GM19043 (cell line): ENCODE measurements at regions not wholly inside any gene's neighbourhood (a gene's known extent, or its start where the extent isn't known, plus 50 kb on each side); places are given as distances from the start of the nearest gene placed in this dataset.

ENCODE experiments used
- ATAC-seq: cut with Tn5 transposase; IDR thresholded peaks from one replicate; pipeline ENCODE4 v1.9.1; 2021; ENCODE audit warnings: low read depth; ENCODE audit not compliant: unreplicated experiment

- ATAC-seq = no peak
Observed at GRCh38 chr6:134720353-134721059, 229.4 kb downstream of the ALDH8A1 start.

DNA sequence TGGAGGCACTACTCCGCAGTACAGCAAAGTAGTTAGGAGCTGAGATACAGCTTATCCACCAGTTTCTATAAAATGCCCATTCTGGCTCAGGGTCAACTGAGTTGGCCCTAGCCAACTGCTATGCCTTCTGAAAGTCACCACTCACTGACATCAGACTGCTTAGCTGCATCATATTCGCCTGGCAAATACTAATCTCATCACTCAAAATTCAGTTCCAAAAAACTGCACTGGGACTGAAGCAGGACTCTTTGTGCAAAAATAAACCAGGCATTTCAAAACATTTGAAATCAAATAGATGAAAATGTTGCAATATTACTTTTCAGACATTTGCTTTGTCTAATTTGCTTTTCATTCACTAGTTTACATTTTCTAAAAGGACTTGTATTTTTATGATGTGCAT, 230.0 kb downstream of the ALDH8A1 start:
- no peak for ATAC-seq

GRCh38 chr6:134719286-134719685, 230.6 kb downstream of the ALDH8A1 start:
- no peak for ATAC-seq

DNA sequence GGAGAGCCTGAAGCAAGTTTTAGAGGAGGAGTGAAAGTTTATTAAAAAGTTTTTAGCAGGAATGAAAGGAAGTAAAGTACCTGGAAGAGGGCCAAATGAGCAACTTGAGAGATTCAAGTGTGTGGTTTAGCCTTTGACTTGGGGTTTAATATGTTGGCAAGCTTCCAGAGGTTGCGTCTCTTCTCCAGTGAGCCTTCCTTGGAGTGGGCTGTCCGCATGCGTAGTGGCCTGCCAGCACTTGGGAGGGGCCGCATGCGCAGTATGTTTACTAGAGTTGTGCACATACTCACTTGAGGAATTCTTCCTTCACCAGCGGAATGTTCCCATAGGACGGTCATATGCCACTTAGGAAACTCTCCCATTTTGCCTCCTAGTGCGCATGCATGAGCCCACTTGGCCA, 235.2 kb downstream of the ALDH8A1 start:
- ATAC-seq = no peak

- no peak for ATAC-seq
Observed at GRCh38 chr6:134714113-134714512, 235.8 kb downstream of the ALDH8A1 start.

GRCh38 chr6:134712311-134712710, 237.6 kb downstream of the ALDH8A1 start:
- ATAC-seq = no peak

- ATAC-seq = no peak
Observed at GRCh38 chr6:134708079-134708478, 241.8 kb downstream of the ALDH8A1 start.

DNA sequence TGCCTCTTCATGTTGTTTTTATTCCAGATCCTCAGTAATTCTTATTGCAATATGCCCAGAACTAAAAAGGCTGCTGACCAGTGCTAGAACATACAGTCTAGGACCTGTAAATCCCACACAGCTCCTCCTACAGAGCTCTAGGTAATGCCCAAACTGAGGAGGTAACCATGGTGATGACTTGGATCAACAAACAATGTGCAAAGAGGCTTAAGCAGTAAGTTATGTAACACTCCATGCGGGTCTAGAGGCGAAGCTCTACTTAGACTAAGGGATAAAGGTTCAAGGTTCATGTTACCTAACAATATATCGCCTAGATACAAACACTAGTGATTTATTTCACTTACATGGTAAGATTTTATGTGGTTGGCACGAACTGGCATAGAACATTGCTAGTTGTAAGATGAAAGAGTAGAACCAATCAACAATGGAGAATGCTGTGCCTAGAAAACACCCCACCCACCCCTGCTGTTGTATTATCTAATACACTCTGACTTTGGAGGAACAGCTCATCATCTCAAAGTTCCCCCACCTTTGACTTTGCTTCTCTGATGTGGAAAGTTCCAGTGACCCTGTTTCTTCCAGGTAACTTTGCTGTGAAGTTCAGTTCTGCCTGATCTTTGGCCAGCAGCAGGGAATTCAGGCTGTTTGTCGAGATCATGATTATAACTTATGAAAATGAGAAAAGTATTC, 242.4 kb downstream of the ALDH8A1 start:
- ATAC-seq = no peak

DNA sequence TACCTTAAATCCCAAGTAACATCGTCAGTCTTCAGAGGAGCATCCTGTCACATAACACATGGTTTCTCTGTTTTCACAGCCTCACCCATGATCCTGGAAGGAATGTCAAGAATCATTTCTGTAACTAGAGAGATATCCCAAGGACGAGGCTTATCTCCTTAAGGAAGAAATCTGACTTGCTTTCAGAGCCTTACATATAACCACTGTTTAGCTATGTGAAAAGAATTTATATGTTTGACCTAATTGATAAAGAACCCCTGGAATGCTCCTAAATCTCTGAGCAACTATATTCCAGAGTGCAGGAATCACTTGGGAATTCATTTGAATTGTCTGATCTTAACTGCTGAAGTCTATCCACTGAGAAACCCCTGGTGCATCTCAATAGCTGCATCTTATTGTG, 243.1 kb downstream of the ALDH8A1 start:
- ATAC-seq = no peak

- ATAC-seq = no peak
Observed at GRCh38 chr6:134706153-134706552, 243.7 kb downstream of the ALDH8A1 start.

DNA sequence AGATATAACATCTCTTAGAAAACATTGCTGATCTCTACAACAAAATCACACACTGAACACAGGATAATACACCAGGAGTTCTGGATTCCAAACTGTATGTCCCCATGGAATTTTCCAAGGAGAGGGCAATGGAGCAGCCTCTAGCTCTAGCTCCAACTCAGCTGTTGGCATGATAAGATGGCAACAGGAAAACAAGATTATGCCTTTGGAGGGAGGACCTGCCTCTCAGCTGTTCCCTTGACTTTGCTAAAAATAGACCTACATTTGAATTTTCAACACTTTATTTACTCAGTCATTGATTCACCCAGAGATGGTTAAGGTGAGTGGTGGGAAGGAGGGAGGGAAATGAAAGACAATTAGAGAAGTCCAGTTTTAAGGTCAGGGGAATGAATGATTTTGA, 246.7 kb downstream of the ALDH8A1 start:
- no peak for ATAC-seq

GRCh38 chr6:134702279-134702678, 247.6 kb downstream of the ALDH8A1 start:
- ATAC-seq = no peak

DNA sequence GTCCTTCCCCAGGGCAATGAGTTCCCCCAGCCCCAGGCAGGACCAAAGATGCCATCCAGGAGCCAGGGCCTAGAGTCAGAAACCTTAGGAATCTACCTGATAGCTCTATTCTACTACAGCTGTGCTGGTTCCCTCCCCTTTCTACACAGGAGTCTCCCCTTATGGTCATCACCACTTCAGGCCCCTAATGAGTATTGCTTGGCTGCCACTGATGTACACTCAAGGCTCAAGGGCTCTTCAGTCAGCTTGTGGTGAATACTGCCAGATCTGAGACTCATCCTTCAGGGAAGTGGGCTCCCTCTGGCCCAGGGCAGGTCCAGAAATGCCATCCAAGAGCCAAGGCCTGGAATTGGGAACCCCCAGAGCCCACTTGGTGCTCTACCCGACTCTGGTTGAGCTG, 248.6 kb downstream of the ALDH8A1 start:
- ATAC-seq = no peak

DNA sequence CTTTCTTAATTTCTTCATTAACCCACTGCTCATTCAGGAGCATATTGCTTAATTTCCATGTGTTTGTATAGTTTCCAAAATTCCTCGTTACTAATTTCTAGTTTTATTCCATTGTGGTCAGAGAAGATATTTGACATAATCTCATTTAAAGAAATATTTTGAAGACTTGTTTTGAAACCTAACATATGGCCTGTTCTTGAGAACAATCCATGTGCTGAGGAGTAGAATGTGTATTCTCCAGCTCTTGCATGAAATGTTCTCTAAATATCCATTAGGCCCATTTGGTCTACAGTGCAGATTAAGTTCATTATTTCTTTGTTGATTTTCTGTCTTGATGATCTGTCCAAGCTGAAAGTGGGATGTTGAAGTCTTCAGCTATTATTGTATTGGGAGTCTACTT, 251.7 kb downstream of the ALDH8A1 start:
- no peak for ATAC-seq

DNA sequence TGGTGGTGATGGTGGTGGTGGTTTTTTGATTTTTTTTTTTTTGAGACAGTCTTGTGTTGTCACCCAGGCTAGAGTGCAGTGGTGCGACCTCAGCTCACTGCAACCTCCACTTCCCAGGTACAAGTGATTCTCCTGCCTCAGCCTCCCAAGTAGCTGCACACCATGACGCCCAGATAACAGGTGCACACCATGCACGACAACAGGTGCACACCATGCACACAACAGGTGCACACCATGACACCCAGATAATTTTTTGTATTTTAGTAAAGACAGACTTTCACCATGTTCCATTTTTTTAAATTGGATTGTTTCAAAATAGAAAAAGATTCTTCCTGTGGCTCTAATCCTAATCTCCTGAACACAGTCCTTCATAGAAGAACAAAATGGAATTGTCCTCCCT, 257.9 kb downstream of the ALDH8A1 start:
- no peak for ATAC-seq

- ATAC-seq = no peak
Observed at GRCh38 chr6:134691180-134691579, 258.7 kb downstream of the ALDH8A1 start.

DNA sequence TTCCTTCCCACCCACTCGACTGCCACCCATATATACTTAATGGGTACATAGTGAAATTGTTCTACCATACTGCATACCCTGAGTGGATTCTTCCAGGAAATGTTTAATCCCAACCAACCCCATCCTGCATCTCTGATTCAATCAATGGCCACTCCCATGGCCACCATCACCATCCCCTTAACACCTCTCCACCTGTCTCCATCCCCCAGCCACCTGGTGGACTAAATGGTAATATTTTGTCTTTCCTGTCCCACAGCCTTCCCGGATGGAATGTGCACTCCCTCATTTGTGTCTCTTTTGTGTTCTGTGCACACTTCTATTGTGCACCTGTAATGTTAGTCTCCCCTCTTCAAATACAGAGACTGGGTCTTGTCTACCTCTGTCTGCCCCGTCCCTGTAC, 259.9 kb downstream of the ALDH8A1 start:
- no peak for ATAC-seq

- ATAC-seq = no peak
Observed at GRCh38 chr6:134689641-134690040, 260.3 kb downstream of the ALDH8A1 start.

DNA sequence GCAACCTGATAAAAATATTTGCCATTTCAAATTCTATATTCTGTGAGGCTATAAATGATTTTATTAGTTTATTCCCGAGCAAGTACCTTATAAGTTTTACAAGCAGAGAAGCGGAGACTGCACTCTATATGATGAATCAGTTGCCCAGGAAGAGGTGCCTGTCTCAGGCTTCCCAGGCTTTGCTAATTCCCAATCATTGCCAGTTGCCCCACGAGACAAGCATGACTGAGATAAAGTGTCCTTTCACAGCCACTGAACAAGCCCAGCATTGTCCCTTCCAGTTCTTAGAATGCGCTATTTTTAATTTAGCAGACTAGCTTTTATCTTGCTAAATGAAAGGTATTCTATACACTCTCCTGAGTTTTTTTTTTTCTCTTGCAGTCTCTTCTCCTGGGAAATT, 260.7 kb downstream of the ALDH8A1 start:
- no peak for ATAC-seq

- ATAC-seq = no peak
Observed at GRCh38 chr6:134686071-134686470, 263.8 kb downstream of the ALDH8A1 start.

GRCh38 chr6:134684423-134684795, 265.5 kb downstream of the ALDH8A1 start:
- no peak for ATAC-seq

- no peak for ATAC-seq
Observed at GRCh38 chr6:134683783-134684422, 266.0 kb downstream of the ALDH8A1 start.
